Skin epidermis (tissue), 12 donors: ENCODE measurements at regions not wholly inside any gene's neighbourhood (a gene's known extent, or its start where the extent isn't known, plus 50 kb on each side); places are given as distances from the start of the nearest gene placed in this dataset.
"Not testable (repeated sequence)": the region's sequence is repeated elsewhere in the genome, so short reads cannot be mapped to it uniquely, and the experiment has no call there.

ENCODE experiments used
- H3K27ac ChIP-seq, 21 experiments: fragments of 200-600 bp; sonication (generic) in 11 of 21; one replicate each; pipeline ENCODE4 v1.5.0; 2020; ENCODE audit warnings: mild to moderate bottlenecking in 3 of 21, inconsistent platforms in 2 of 21, moderate library complexity in 2 of 21
- H3K4me3 ChIP-seq, 7 experiments: fragments of 200-600 bp; sonication (generic) in 2 of 7; one replicate each; pipeline ENCODE4 v1.5.0; 2020; ENCODE audit warnings: inconsistent platforms in 2 of 7, mild to moderate bottlenecking in 2 of 7, moderate library complexity in 1 of 7

DNA sequence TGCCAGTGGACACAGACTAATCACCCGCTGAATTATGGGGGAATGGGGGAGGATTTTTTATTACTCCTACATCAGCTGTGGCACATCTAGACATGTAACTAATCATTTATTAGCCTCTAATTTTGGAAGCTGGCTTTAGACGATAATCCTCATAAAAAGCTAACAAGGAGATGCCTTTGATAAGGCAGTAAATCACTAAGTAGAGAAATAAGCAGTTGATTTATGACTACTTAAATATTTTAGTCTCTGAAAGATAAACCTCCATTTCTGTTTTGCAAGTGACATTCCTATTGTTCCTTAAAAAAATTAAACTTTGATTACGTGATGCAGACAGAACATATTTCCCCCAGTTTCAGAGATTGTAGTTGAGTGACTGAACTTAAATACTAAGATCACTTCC, 206.4 kb upstream of the CDKN2B start:
- H3K4me3 ChIP-seq, result no peak overlapping the region
- H3K27ac ChIP-seq, result no peak overlapping the region

DNA sequence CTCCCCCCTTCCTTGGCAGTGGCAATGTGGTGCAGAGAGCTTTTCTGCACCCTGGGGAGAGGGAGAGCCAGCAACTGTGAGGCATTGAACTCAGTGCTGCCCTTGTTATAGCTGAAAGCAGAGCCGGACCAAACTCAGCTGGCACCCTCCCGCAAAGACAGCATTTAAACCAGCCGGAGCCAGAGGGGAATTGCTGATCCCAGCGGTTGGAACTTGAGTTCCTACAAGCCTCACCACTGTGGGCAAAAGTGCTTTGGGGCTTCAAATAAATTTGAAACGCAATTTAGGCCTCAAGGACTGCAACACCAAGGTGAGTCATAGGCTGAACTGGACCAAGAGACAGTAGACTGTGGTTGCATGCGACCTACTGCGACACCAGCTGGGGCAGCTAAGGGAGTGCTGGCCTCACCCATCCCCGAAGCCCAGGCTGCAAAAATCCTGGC, 207.6 kb upstream of the CDKN2B start:
- Histone ChIP-seq H3K27ac (no peak overlapping the region), H3K4me3 (no peak overlapping the region)

DNA sequence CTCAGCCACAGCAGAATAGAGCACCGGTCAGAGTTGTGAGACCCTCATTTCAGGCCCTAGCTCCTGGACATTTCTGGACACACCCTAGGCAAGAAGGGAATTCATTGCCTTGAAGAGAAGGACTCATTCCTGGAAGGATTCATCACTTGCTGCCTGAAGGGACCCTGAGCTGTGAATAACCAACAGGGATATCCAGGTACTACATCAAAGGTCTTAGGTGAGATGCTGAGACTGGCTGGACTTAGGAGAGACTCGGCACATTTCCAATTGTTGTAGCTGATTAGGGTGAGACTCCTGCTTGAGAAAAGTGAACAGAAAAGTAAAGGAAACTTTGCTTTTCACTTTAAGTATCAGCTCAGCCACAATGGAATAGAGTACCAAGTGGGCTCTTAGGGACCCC, 208.1 kb upstream of the CDKN2B start:
- Histone ChIP-seq H3K27ac (no peak overlapping the region), H3K4me3 (no peak overlapping the region)

DNA sequence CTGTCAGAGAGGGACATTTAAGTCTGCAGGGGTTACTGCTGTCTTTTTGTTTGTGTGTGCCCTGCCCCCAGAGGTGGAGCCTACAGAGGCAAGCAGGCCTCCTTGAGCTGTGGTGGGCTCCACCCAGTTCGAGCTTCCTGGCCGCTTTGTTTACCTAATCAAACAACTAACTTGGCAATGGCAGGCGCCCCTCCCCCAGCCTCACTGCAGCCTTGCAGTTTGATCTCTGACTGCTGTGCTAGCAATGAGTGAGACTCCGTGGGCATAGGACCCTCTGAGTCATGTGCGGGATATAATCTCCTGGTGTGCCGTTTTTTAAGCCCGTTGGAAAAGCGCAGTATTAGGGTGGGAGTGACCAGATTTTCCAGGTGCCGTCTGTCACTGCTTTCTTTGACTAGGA, 216.8 kb upstream of the CDKN2B start:
- not testable (repeated sequence) for H3K27ac ChIP-seq

DNA sequence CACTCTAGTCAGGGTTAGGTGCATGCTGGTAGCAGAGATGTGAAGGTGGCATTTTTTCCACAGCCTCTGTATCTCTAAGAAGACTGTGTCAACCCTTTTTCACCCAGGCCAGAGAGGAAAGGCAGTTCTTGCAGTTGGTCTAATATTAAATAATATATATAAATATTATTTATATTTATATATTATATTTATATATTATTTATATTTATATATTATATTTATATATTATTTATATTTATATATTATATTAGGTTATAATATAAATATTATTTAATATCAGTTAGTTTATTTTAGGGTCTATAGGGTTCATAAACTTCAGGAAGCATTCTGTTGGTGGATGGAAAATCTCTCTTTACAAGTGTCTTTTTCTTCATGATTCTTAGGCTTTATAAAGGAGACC, 218.6 kb upstream of the DMRTA1 start:
- no peak overlapping the region for H3K27ac ChIP-seq
- H3K4me3 ChIP-seq, result no peak overlapping the region

More for the DNA sequence above, 216.8 kb upstream of the CDKN2B start:
- not testable (repeated sequence) for H3K4me3 ChIP-seq

DNA sequence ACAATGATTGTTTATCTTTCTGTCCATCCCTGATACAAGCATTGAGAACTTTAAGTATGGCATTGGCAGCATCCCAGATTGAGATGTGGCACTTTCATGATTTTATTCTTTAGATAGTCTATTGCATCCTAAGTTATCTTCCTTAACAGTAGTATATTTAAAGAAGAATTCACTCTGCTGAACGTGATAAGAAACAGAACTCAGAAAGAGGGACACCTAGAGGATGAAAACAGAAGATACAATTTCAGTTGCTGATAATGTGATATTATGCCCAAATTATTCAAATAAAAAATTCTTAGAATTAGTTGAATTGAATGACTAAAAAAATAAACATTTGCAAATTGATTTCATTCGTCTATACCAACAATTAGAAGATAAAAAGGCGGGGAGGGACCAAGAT, 218.1 kb upstream of the DMRTA1 start:
- no peak overlapping the region for H3K4me3 ChIP-seq
- no peak overlapping the region for H3K27ac ChIP-seq

DNA sequence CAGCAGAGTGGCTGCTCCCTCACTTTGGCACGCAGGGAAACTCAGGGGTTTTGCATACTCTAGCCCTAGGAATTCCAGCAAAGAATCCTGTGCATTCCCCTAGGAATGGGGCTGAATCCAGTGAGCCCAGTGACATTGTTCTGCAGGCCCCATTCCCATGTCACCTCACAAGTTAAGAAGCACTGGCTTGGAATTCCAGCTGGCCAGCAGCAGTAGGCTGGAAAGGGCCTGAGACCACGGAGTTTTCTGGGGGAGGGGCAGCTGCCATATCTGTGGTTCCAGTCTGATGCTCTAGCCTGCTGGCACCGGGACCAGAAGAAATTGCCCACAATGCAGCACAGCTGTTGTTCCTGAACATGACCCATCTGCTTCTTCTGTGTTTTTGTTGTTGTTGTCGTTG, 217.6 kb upstream of the DMRTA1 start:
- Histone ChIP-seq H3K27ac (no peak overlapping the region), H3K4me3 (no peak overlapping the region)

DNA sequence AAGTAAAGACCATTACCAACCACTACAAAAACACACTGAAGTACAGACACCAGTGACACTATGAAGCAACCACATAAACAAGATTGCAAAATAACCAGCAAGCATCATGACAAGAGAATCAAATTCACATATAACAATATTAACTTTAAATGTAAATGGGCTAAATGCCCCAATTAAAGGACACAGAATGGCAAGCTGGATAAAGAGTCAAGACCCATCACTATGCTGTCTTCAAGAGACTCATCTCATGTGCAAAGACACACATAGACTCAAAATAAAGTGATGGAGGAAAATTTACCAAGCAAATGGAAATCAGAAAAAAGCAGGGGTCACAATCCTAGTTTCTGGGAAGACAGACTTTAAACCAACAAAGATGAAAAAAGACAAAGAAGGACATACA, 215.3 kb upstream of the DMRTA1 start:
- H3K4me3 ChIP-seq, H3K27ac ChIP-seq: not testable (repeated sequence)

DNA sequence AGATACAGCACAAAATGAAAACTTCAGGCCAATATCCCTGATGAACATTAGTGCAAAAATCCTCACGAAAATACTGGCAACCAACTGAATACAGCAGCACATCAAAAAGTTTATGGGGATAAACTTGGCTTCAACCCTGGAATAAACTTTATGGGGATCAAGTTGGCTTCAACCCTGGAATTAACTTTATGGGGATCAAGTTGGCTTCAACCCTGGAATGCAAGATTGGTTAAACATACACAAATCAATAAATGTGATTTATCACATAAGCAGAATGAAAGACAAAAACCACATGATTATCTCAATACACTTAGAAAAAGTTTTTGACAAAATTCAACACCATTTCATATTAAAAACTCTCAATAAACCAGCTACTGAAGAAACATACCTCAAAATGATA, 213.7 kb upstream of the DMRTA1 start:
- no peak overlapping the region for H3K4me3 ChIP-seq
- H3K27ac ChIP-seq, result no peak overlapping the region

DNA sequence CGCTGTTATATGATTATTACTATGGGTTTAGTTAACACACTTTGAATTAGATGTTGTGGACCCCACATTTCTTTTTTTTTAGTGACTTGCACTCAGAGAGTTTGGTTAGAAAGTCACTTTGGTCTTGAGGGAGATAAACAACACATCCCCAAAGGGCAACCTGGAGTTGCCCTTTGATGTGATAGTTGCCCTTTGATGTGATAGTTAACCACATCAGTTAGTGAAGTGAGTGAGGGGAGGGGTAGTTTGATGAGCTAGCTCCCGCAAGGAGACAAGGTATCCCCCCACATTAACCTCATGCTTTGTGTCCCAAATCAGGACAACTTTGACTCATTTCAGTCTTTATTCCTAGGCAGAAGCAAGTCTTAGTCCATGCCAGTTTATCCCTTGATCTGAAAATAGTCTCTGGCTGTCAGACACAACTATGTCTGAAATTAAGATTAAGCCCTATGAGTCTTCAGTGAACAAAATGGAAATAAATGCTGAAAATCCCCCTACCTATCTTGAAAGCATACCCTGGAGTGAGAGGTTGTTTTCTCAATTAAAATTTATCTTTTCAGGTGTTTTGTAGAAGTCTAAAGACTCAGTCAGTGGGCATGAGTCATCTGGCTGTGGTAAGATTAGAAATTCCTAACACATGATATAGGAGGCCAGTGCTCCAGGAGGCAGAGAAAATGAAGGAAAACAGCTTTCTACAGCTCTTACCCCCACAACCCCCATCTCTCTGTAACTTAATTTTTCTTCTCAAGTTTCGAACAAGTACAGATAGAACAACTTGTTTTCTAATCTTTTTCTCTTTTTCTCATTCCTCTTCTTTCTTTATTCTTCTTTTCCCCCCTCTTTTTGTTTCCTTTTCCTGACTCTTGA, 208.9 kb upstream of the DMRTA1 start:
- no peak overlapping the region for H3K27ac ChIP-seq

DNA sequence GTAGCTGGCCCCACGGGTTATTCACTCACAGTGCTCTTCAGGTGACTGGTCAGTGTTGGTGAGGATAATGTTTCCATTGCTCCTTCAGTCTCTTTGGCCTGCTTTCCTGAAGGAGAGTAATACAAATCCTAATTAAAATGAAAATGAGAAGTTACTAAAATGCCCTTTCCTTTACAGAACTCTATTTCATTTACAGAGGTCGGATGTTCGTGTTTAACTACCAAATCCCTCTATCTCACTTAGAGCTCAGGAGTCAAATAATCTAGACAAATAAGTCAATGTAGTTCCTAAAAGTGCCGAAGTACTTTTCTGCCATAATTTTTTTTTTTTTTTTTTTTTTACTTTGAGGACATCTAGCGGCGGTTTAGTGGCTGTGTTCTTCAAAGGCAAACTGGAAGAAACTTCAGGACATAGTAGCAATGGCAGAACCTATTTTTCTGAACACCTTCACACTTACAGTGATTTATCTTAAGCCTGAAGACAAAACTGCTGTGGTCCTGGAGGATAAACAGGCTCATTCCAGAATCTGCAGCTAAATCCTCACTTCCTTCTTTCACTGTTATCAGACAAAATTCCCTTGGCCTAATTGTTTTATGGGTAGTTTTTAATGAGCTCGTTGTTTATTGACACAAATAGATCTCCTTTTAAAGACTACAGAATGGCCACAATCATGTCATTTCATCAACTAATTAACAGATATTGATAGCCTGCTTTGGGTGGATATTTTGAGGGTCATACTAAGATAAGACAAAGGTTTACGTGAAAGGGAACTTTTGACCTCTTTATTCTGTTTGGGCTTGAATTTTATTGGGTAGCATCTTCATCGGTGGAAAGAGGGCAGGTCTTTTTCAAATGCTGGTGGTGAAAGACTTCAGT, 207.6 kb upstream of the DMRTA1 start:
- Histone ChIP-seq H3K27ac (peak overlapping the region in 1 of 21 experiments; percentile 12), H3K4me3 (no peak overlapping the region)

More for the DNA sequence above, 208.9 kb upstream of the DMRTA1 start:
- H3K4me3 ChIP-seq, result no peak overlapping the region

DNA sequence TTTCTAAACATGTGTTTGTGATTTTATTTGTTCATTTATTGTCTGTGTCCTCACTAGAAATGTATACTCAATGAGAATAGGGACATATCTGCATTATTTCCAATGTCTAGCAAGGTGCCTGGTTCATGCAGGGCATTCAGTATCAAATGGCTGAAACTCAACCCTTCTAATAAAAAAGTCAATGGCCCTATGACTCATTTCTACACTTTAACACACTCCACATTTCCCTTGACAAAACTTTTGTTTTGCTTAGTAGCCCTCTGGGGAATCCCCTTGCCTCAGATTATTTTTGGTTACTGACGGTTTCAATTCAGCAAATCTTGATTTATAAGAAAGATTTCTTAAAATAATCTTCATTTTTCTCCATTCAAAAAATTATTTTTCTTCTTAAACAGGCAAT, 206.0 kb upstream of the DMRTA1 start:
- H3K4me3 ChIP-seq, result no peak overlapping the region
- H3K27ac ChIP-seq, result no peak overlapping the region

DNA sequence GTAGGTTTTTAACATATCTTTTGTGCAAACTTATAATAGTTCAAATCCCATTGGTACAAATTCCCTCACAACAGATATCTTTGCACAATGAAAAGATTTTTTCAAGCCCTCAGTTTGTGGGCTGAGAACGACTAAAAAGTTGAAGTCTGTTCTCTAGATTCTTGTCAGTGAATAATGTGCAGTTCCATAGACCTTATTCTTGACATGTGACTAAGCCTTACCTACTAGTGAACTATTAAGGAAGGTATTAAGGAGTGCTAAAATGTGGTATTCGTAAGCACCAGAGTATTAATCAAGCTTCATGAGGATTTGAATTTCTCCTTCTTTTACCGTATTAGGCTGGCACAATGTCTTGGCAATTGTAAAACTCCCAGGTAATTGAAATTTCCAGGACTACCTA, 205.6 kb upstream of the DMRTA1 start:
- no peak overlapping the region for H3K27ac ChIP-seq
- H3K4me3 ChIP-seq, result no peak overlapping the region

DNA sequence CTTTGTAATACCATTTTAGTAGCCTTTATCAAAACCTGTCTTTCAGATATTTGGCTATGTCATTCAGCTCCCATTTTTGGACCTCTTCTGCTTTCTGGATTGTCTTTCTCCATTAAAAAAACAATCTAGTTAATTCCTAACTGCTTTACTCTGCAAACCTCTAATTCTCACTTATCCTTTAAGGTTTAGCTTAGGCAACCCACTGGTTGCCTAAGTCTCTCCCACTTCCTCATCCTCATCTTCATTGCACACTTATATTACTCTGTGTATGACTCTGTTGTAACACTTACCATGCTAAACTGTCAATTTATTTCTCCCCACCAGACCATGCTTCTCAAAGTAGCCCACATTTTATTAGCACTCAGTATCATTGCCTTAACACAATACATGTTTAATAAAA, 205.0 kb upstream of the DMRTA1 start:
- Histone ChIP-seq H3K27ac (no peak overlapping the region), H3K4me3 (no peak overlapping the region)

DNA sequence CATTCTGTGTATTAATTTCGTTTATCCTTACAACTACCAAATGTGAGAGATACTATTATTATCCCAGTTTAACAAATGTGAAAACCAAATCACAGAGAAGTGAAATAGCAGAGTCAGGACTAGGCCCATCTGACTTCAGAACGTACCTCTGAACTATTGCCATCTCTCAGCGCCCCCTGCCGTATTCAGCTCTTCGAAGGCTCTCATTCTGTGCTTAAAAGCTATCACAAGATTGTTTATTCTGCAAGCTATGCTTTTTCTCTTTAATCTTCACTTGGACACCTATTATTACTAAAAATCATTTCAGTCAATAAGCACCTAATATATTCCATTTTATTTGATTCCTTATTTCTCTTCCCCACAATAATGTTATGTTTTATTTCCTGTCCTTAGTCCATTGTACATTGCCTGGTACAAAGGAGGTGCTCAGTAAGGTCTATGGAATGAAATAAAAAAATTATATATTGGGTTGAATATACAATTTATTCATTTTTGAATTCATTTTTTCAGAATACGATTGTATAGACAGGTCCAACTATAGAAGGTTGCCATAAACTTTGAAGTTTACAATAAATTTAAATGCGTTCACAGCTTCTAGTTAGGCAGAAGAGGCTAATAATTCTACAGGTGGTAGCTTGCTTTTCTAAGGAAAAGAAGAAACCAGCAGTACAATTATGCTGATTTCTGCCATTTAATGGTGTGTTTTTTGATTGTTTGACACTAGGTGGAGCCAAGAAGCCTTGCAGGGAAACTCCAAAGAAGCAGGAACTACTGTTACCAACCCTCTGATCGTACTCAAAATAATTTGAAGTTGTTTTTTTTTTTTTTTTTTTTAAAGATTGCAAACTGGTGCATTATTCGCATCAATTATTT, 202.2 kb upstream of the DMRTA1 start:
- H3K4me3 ChIP-seq, result no peak overlapping the region
- H3K27ac ChIP-seq, result no peak overlapping the region

DNA sequence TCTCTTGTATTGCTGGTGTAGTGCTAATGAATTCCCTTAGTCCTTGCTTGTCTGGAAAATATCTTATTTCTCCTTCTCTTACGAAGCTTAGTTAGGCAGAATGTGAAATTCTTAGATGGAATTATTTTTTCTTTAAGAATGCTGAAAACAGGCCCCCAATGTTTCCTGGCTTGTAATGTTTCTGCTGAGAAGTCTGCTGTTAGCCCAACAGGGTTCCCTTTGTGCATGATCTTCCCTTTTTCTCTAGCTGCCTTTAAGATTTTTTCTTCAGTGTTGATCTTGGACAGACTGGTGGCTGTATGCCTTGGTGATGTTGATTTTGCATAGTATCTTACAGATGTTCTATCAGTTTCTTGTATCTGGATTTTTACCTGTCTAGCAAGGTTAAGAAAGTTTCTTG, 191.3 kb upstream of the DMRTA1 start:
- Histone ChIP-seq H3K4me3 (no peak overlapping the region), H3K27ac (peak overlapping the region in 1 of 21 experiments; percentile 53)

DNA sequence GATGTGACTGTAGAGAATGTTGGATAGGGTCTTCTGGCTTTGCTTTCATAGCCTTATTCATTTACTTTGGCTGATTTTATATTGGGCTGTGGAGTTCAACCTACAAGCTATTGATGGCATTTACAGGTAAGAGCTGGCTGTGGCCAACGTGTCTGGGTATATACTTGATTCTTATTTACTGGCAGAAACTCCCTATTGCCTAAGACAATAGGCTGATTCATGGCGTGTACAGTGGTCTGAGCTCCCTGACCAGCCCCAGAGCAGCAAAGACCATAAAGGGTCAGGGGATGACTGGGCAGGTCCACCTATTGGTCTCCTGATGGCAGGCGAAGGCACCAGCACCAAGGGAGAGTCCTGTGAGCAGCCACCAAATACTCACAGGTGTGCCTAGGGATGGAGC, 190.2 kb upstream of the DMRTA1 start:
- no peak overlapping the region for H3K4me3 ChIP-seq

DNA sequence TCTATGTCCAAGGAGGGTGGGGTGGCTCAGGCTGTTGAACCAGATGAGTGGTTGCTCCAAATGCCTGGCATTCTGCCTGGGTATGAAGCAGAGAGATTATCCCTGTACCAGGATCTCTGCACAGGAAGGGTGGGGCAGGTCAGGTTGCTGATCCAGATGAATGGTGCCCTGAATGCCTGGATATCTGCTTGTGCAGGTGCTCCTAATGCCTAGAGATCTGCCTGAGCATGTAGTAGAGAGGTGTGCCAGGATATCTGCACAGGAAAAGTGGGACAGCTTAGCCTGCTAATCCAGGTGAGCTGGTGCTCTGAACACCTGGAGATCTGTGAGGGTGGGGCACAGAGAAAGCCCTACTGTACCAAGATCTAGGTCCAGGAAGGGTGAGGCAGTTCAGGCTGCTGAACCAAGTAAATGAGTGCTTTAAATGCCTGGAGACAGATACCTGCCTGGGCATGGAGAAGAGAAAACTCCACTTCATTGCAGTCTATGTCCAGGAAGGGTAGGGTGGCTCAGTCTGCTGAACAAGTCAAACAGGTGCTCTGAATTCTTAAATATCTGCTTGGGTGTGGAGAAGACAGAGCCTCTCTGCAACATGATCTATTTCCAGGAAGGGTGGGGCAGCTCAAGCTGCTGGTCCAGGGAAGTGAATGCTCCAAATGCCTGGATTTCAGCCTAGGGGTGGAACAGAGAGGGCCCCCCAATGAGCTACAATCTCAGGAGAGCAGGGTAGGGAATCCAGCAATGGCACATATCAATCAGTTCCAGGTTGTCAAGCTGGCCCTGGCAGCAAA, 189.4 kb upstream of the DMRTA1 start:
- Histone ChIP-seq H3K27ac (peak overlapping the region in 15 of 21 experiments; percentile 8 to 79 (median 62)), H3K4me3 (no peak overlapping the region)

More for the DNA sequence above, 190.2 kb upstream of the DMRTA1 start:
- peak overlapping the region in 11 of 21 experiments; percentile 5 to 73 (median 53) for H3K27ac ChIP-seq

DNA sequence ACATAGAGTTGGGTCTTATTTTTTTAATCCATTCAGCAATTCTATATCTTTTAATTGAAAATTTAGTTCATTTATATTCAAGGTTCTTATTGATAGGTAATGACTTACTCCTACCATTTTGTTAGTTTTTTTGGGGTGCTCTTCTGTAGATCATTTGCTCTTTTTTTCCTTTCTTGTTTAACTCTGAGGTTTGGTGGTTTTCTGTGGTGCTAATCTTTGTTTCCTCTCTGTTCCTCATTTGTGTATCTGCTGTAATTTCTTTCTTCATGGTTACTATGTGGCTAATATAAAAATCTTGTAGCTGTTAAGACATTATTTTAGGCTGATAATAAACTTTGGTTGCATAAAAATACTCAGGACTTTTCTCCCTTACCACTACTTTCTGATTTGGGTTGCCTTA, 181.6 kb upstream of the DMRTA1 start:
- H3K27ac ChIP-seq, result no peak overlapping the region
- H3K4me3 ChIP-seq, result no peak overlapping the region
